GM18517 (cell line): ENCODE measurements at regions not wholly inside any gene's neighbourhood (a gene's known extent, or its start where the extent isn't known, plus 50 kb on each side); places are given as distances from the start of the nearest gene placed in this dataset.

Experiments used
- ATAC-seq: cut with Tn5 transposase; IDR thresholded peaks from one replicate; pipeline ENCODE4 v1.9.1; 2021; ENCODE audit warnings: mild to moderate bottlenecking, moderate library complexity; ENCODE audit not compliant: unreplicated experiment

DNA sequence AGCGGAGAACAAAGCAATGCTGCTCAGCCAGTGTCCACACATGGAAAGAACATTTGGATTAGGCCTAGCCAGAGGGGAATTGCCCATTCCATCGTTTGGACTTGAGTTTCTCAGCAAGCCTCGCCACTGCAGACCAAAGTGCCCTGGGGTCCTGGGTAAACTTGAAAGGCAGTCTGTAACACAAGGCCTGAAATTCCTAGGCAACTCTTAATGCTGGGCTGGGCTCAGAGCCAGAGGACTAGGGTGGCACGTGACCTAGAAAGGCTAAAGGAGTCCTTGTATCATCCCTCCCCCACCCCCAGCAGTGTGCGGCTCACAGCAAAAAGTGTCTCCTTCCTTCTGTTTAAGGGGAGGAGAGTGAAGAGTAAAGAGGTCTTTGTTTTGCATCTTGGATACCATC lies 210.4 kb upstream of the ARX start:
- no peak for ATAC-seq

DNA sequence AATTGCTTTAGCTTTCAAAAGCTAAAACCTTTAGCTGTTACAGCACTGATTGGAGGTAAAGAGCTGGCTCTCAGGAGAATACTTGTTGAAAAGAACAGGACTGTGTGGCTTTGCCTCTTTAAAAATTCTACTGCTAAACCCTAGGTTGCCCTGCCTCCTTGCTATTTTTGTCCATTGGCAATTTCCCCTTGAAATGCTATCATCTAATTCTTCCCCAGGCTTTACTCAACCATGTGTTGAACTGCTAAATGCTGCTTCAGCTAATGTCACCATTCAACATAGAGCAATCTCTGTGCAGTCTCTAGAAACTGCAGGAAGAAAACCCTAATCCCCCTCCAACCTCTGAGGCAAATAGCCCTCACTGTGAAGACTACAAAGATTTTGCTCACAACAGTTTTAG lies 203.7 kb upstream of the ARX start:
- ATAC-seq, result no peak

- ATAC-seq, result no peak
Observed at GRCh38 chrX:25213611-25214010, 197.8 kb upstream of the ARX start.

- no peak for ATAC-seq
Observed at GRCh38 chrX:25207803-25208475, 192.2 kb upstream of the ARX start.

GRCh38 chrX:25206778-25207177 lies 191.0 kb upstream of the ARX start:
- ATAC-seq, result no peak

DNA sequence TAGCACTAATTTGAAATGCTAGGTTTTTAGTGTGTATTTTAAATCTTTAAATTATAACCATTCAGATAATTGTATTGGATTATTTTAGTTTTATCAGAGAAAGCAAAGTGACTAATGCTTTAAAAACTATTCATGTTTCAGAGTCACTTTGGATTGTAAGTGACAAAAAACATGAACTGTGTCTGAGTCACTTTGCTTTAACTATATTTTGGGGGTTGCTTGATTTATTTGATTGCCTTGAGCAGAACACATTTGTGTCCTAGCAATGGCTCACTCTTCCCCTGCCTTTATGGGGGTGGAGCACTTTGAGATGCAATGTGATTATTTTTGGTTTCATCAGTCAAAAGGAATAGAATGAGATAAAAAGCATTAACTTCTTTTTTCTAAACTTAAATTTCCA lies 188.4 kb upstream of the ARX start:
- ATAC-seq, result no peak

DNA sequence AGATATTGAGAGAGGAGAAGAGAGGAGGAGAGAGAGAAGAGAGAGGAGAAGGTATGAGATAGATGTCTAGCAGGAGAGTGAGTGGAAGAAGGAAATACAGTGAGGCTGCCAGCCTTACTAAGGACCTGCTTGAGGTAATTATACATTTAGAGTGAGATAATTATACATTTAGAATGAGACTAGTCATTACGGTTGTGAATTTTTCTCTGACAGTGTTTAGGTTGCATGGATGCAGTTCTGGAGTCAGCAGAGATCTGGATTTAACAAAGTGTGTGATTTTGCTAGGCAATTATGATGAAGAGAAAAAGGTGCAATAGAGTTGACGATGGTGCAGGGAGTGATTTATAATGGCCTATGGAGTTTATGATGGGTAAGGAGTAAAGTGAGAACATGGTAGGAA lies 187.1 kb upstream of the ARX start:
- ATAC-seq, result no peak

- ATAC-seq, result no peak
Observed at GRCh38 chrX:25198891-25199290, 183.1 kb upstream of the ARX start.

DNA sequence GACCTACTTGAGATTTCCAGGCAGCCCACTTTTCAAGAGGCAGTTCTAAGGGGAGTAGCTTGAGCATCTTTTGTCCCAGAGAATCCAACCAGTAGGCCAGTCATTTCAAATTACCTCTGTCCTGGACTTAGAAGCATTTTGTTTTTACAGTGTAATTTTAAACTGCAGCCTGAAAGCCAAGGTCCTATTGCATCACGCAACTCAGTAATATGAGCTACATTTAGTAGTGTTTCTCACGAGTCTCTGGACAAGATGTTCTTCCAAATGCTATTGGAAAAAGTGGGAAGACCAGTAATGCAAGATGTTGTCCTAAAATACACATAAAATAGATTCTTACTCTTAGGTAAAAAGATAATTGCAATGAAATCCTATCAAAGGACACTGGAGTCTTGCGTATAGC lies 182.5 kb upstream of the ARX start:
- ATAC-seq, result no peak

DNA sequence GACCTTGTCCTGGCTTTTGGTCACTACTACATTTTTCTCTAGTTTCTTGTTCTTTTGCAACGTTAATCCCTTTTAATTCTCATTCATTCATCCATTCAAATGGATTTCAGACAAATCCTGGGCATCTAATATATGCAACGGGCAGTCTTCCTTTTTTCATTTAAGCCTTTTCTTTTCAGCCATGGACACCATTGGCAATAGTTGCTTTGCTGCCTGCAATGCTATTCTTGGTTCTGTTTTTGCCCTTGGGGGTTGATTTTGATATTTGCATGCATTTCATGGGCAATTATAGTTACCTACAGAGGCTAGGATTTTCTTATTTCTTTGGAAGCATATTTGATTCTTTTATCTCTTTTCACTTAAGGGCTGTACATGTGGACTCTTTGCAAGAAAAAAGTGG lies 180.5 kb upstream of the ARX start:
- no peak for ATAC-seq

GRCh38 chrX:25191403-25191802 lies 175.6 kb upstream of the ARX start:
- no peak for ATAC-seq

- no peak for ATAC-seq
Observed at GRCh38 chrX:25181775-25182174, 166.0 kb upstream of the ARX start.

- ATAC-seq, result no peak
Observed at GRCh38 chrX:25180242-25180641, 164.5 kb upstream of the ARX start.

- no peak for ATAC-seq
Observed at GRCh38 chrX:25178555-25178954, 162.8 kb upstream of the ARX start.

DNA sequence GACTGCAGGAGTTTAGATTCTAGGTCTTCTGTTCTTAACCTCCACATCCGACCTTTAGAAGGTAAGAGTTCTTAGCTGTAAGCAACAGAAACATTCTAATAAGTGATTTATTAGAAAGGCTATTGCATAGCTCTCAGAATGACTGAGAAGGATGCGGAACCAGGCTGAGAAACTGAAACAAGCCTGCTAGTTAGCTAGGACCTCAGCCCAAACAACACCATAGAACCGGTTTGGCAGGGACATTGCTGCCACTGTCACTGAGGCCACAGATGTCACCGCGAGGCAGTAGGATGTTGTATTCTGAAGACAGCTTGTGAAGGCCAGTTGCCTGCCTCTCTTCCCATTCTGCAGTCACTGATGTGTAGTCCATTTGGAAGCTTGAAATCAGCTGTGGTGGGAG lies 160.0 kb upstream of the ARX start:
- no peak for ATAC-seq

- no peak for ATAC-seq
Observed at GRCh38 chrX:25175171-25175570, 159.4 kb upstream of the ARX start.

- ATAC-seq, result no peak
Observed at GRCh38 chrX:25166546-25166945, 150.8 kb upstream of the ARX start.

- ATAC-seq, result no peak
Observed at GRCh38 chrX:25166145-25166544, 150.4 kb upstream of the ARX start.

DNA sequence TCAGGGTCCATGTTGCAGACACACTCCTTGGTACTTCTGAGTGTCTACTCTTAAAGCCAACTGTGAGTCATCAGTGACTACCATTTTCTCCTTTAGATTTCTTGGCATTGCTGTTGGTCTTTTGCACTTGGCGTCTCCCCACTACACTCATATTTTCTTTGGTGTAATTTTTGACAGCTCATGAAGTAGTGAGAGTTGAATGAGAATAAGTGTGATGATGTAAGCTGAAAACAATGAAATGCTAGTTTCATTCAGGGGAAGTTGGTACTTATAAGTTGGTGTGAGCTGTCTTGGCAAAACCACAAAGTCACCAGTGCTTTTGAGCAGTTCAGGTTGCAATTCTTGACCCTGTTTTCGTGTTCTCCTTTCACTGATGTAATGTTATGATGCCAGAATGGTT lies 142.9 kb upstream of the ARX start:
- ATAC-seq, result no peak

DNA sequence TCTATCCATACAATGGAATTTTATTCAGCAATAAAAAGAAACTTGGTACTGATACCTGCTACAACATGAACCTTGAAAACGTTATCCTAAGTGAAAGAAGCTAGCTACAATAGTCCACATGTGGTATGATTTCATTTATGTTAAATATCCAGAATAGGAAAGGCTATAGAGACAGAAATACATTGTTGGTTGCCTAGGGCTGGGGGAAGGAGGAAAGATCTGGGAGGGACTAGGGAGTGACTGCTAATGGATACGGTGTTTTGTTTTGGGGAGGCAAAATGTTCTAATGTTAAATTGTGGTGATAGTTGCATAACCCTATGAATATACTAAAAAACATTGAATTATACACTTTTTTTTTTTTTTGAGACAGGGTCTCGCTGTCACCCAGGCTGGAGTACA lies 141.1 kb upstream of the ARX start:
- no peak for ATAC-seq

GRCh38 chrX:25156323-25156722 lies 140.6 kb upstream of the ARX start:
- ATAC-seq, result no peak

DNA sequence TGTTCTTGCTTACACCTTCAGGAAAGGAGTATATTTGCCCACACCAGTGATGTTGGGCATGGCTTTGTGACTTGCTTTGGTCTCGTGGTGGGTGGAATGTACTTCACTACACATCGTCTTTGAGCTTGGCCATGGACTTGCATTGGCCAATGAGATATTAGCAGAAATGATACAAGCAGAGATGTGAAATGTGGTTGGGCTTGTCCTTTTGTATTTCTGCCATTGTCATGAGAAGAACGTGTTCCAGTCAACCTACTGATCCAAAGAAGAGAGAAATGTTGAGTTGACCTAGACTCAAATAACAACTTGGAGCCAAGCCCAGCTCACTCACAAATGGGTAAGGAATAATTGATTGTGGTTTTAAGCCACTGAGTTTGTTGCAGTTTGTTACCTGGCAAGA lies 138.4 kb upstream of the ARX start:
- ATAC-seq, result no peak

DNA sequence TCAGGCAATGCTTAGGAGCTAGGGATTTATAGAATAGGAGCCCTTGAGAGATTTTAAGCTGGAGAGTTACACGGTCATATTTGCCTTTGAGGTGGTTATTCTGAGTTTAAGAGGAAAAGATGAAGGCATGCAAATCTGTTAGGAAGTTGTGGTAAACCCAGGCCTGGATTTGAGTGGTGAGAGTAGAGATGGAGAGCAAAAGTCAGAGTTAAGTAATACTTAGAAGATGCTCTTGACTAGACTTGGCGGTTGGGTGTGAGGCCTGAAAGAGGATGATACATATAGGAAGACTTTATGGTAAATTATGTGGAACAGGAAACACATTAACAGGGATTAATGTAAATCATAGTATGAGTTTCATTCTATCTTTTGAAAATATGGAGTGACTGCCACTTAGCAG lies 136.0 kb upstream of the ARX start:
- ATAC-seq, result no peak
